MM.1S (cell line): ENCODE measurements at regions not wholly inside any gene's neighbourhood (a gene's known extent, or its start where the extent isn't known, plus 50 kb on each side); places are given as distances from the start of the nearest gene placed in this dataset.

ENCODE experiments used
- EZH2 ChIP-seq: fragments of 300-600 bp; sonication (generic); optimal IDR thresholded peaks from 2 replicates; pipeline ENCODE3; 2017; ENCODE audit warnings: low read depth, mild to moderate bottlenecking, antibody characterized with exemption, low read length, mixed read lengths
- EZH2phosphoT487 ChIP-seq: fragments of 300-600 bp; sonication (generic); IDR thresholded peaks from 2 replicates; pipeline ENCODE4 v1.6.1; 2018; ENCODE audit warnings: antibody characterized with exemption, low read length
- TF ChIP-seq, protein P1 (sequence below): fragments of 300-600 bp; sonication (generic); IDR thresholded peaks from 2 replicates; pipeline ENCODE4 v1.5.1; 2016; ENCODE audit warnings: antibody characterized with exemption, low read length, mixed read lengths

DNA sequence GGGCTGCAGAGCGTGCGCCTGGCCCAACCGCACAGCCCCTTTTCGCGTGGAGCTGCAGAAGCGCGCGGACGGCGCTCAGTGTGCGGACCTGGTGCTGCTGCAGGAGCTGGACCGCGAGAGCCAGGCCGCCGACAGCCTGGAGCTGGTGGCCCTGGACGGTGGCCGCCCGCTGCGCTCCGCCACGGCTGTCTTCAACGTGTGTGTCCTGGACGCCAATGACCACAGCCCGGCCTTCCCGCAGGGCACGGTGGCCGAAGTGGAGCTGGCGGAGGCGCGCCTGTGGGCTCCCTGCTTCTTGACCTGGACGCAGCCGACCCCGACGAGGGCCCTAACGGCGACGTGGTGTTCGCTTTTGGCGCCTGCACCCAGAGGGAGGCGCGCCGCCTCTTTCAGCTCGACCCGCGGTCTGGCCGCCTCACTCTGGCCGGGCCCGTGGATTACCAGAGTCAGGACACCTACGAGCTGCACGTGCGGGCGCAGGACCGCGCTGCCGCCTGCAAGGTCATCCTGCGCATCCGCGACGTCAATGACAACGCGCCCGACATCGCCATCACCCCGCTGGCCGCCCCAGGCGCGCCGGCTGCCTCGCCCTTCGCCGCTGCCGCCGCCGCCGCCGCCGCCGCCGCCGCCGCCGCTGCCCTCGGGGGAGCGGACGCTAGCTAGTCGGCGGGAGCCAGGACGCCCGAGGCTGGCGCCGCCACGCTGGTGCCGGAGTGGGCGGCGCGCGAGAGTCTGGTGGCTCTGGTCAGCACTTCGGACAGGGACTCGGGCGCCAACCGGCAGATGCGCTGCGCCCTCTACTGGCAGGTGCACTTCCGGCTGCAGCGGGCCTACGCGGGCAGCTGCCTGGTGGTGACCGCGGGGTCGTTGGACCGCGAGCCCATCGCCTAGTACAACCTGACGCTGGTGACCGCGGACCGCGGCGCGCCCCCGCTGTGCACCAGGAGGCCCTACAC lies 172.2 kb downstream of the OLFM4 start:
- TF ChIP-seq, protein P1, sequence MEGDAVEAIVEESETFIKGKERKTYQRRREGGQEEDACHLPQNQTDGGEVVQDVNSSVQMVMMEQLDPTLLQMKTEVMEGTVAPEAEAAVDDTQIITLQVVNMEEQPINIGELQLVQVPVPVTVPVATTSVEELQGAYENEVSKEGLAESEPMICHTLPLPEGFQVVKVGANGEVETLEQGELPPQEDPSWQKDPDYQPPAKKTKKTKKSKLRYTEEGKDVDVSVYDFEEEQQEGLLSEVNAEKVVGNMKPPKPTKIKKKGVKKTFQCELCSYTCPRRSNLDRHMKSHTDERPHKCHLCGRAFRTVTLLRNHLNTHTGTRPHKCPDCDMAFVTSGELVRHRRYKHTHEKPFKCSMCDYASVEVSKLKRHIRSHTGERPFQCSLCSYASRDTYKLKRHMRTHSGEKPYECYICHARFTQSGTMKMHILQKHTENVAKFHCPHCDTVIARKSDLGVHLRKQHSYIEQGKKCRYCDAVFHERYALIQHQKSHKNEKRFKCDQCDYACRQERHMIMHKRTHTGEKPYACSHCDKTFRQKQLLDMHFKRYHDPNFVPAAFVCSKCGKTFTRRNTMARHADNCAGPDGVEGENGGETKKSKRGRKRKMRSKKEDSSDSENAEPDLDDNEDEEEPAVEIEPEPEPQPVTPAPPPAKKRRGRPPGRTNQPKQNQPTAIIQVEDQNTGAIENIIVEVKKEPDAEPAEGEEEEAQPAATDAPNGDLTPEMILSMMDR = no peak
- TF ChIP-seq EZH2 (no peak), EZH2phosphoT487 (no peak)
